Hepatocyte (in vitro differentiated cells): ENCODE measurements at regions not wholly inside any gene's neighbourhood (a gene's known extent, or its start where the extent isn't known, plus 50 kb on each side); places are given as distances from the start of the nearest gene placed in this dataset.

Experiments used
- CTCF ChIP-seq: fragments of 200-600 bp; sonication (generic); IDR thresholded peaks from 2 replicates; pipeline ENCODE4 v1.5.1; 2016; ENCODE audit warnings: antibody characterized with exemption, mild to moderate bottlenecking; ENCODE audit not compliant: poor library complexity
- EZH2 ChIP-seq: fragments of 200-600 bp; sonication (generic); IDR thresholded peaks from 2 replicates; pipeline ENCODE4 v1.6.1; 2016; ENCODE audit warnings: antibody characterized with exemption, mild to moderate bottlenecking, borderline replicate concordance

DNA sequence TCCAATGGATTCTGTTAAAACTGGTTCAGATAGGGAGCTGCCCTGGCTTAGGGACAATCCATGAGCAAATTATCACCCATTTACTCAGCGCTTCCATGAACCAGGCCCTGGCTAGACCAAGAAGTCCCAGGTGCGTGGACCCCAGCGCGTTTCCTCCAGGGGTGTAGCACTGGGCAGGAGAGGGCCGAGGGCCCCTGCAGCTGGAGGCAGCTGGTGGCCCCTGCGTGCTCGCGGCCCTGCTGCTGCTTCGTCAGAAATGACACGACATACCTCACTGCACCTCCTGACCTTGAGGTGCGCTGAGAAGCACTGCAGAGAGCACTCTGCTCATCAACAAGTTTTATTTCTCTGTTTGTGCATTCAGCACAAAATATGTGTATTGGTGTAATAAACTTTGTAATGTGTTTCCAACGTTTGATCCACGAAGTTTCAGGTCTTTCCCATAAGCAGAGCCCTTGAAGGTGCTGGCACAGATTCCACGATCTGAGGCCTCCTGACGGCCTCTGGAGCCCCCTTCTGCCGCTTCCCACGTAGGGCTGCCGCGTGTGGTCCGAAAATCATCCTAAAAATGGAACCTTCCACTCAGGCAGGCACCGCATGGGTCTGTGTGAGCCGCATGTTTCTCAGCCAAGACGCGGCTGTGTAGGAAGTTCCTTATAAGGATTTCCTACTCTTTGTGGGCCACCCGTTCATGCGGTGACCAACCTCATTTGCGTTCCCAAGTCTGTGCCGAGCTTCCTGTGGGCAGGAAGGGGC is 50.8 kb upstream of the ZCCHC14 start:
- TF ChIP-seq CTCF (no peak), EZH2 (no peak)
